GM18498 (cell line): ENCODE measurements at regions not wholly inside any gene's neighbourhood (a gene's known extent, or its start where the extent isn't known, plus 50 kb on each side); places are given as distances from the start of the nearest gene placed in this dataset.
"Not testable (repeated sequence)": the region's sequence is repeated elsewhere in the genome, so short reads cannot be mapped to it uniquely, and the experiment has no call there.

ENCODE experiments used
- ATAC-seq: cut with Tn5 transposase; IDR thresholded peaks from one replicate; pipeline ENCODE4 v1.9.1; 2021; ENCODE audit warnings: mild to moderate bottlenecking, moderate library complexity; ENCODE audit not compliant: unreplicated experiment

GRCh38 chr3:178967177-178967532 is 104.5 kb downstream of the ZMAT3 start:
- peak; percentile 23 for ATAC-seq

- peak; percentile 42 for ATAC-seq
These were observed 105.1 kb downstream of the ZMAT3 start for GRCh38 chr3:178966299-178967176.

DNA sequence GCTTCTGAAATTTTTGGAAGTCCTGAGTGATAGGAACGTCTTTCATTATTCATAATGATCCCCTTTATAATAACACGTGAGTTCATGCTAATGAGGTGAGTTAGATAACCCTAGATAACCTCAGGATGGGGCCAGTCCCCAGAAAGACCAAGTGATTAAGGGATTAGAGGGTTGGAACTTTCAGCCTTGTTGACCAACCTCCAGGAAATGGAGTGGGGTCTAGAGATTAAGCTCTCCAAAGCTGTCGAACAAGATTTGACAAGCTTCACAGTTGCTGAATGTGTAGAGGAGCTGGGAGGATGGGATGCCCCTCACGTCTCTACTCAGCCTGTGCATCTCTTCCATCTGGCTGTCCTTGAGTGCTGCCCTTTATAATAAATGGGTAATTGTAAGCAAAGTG is 107.1 kb downstream of the ZMAT3 start:
- ATAC-seq: no peak

GRCh38 chr3:178960918-178961317 is 110.7 kb downstream of the ZMAT3 start:
- no peak for ATAC-seq

DNA sequence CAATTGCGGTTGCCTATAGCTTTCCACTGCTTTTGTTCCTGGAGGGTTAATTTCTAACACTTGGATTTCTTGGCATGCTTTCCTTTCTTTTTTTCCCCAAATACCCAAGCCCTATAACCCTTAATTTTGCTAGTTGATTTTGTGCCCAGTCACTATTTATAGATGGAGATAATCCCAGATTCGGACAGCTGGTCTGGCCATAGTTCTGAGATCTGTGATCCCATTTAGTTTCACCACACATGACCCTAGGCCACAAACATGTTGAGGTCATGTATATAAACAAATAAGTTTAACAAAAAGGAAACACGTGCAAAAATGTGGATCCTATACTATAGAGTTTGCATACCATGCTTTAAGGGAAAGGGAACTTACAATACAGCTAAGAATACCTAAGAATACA is 111.4 kb downstream of the ZMAT3 start:
- no peak for ATAC-seq

GRCh38 chr3:178950676-178951075 is 120.9 kb downstream of the ZMAT3 start:
- ATAC-seq: no peak

- ATAC-seq: no peak
These were observed 121.7 kb downstream of the ZMAT3 start for GRCh38 chr3:178949896-178950295.

DNA sequence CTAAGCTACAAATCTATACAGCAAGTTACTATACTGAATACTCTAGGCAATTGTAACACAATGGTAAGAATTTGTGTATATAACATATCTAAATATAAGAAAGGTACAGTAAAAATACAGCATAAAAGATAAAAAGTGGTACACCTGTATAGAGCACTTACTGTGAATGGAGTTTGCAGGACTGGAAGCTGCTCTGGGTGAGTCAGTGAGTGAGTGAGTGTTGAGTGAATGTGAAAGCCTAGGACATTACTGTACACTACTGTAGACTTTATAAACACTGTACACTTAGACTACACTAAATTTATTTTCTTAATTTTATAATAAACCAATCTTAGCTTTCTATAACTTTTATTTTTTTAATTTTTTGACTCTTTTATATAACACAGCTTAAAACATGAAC is 123.1 kb downstream of the ZMAT3 start:
- no peak for ATAC-seq

- ATAC-seq: no peak
These were observed 123.9 kb downstream of the ZMAT3 start for GRCh38 chr3:178947738-178948137.

GRCh38 chr3:178942261-178942660 is 129.3 kb downstream of the ZMAT3 start:
- not testable (repeated sequence) for ATAC-seq

GRCh38 chr3:178930116-178930515 is 141.5 kb downstream of the ZMAT3 start:
- no peak for ATAC-seq

GRCh38 chr3:178916223-178916622 is 155.4 kb downstream of the ZMAT3 start:
- ATAC-seq: no peak

- no peak for ATAC-seq
These were observed 156.2 kb downstream of the ZMAT3 start for GRCh38 chr3:178915365-178915764.

DNA sequence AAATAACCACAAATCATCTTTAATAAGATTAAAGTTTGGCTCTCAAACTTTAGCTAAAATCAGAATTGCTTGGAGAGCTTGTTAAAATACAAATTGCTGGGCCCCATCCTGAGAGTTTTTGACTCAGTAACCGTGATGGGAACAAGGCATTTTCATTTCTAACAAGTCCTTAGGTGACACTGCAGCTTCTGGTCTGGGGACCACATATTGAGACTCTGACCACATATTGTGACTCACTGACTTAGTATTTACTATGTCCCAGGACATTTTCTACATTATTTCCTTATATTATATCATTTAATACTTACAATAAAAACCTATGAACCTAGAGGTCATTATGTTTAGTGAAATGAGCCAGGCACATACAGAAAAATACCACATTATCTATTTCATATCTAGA is 164.5 kb downstream of the ZMAT3 start:
- no peak for ATAC-seq

- no peak for ATAC-seq
These were observed 170.4 kb downstream of the ZMAT3 start for GRCh38 chr3:178901204-178901603.

GRCh38 chr3:178900029-178900646 is 171.5 kb downstream of the ZMAT3 start:
- no peak for ATAC-seq

DNA sequence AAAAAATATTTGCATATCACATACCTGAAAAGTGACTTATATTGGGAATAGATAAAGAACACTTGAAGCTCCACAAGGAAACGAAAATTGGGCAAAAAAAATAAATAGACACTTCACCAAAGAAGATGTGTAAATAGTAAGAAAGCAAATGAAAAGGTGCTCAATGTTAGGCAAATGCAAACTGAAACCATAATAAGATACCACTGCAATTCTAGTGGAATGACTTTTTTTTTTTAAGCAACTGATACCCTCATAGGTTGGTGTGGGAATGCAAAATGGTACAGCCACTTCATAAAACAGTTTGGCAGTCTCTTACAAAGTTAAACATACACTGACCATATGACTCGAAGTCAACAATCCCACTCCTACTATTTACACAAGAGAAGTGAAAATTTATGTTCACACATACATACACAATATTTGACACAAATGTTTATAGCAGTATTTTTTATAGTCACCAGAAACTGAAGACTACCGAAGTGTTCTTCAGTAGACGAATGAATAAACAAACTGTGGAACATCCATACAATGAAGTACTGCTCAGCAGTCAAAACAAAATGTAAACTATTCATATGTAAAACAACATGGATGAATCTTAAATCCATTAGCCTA is 176.3 kb downstream of the ZMAT3 start:
- no peak for ATAC-seq
